HepG2 (cell line): ENCODE measurements at regions not wholly inside any gene's neighbourhood (a gene's known extent, or its start where the extent isn't known, plus 50 kb on each side); places are given as distances from the start of the nearest gene placed in this dataset.

Experiments used
- ATAC-seq: fragments of 200-7000 bp; cut with Tn5 transposase; 3 replicates; pipeline ENCODE4 v1.9.1; 2020; ENCODE audit warnings: mild to moderate bottlenecking, moderate library complexity
- BruUV-seq: library from RNA; stranded (reverse); fragments of 400-500 nt; replicated peaks from 2 replicates; lab custom pipeline; 2021; lab: Mats Ljungman, UMichigan
- CTCF ChIA-PET: fragments of 300-600 bp; formaldehyde crosslinking; extraction: SDS; loops from one replicate; lab custom pipeline; 2021; ENCODE audit warnings: low total read pairs, inconsistent platforms, low intra/inter-chr PET ratio; lab: Yijun Ruan, JAX
- POLR2A ChIA-PET: fragments of 350-600 bp; sonication (Branson Sonifier 250); formaldehyde crosslinking; loops from one replicate; lab custom pipeline; 2020; ENCODE audit warnings: antibody characterized with exemption, inconsistent platforms; lab: Yijun Ruan, JAX
- DNase-seq: peaks from one replicate; pipeline ENCODE4 v3.0.0-alpha.2; 2015; ENCODE audit warnings: low spot score
- FAIRE-seq: peaks from 3 replicates; lab custom pipeline; 2011; peaks lifted over from hg19 to GRCh38; lab: Jason Lieb, UNC
- H2AFZ ChIP-seq: one replicate; pipeline ENCODE4 v1.6.1; 2011; ENCODE audit warnings: low read length, inconsistent platforms
- H3K27ac ChIP-seq: fragments of 300-600 bp; 3 replicates; pipeline ENCODE4 v1.8.0; 2011; ENCODE audit warnings: mixed run types, mild to moderate bottlenecking, mixed read lengths, low read length, inconsistent platforms; ENCODE audit not compliant: insufficient read depth; ENCODE audit errors: extremely low read length
- H3K27me3 ChIP-seq, 2 experiments: fragments of 200-600 bp in 1 of 2; 2 replicates in 1 of 2; 3 replicates in 1 of 2; pipeline versions ENCODE4 v1.6.0 to v1.8.0; 2011; ENCODE audit warnings: low read length in 2 of 2, mild to moderate bottlenecking in 2 of 2, moderate library complexity in 2 of 2, inconsistent platforms in 1 of 2; ENCODE audit not compliant: insufficient read depth in 2 of 2, control insufficient read depth in 1 of 2
- H3K36me3 ChIP-seq, 2 experiments: fragments of 200-600 bp in 1 of 2; replicated peaks in 1 of 2; 2 replicates in 1 of 2; 3 replicates in 1 of 2; pipeline versions ENCODE4 v1.5.1 to v1.8.0; 2011; ENCODE audit warnings: low read length in 2 of 2, inconsistent platforms in 1 of 2; ENCODE audit not compliant: insufficient read depth in 2 of 2, control insufficient read depth in 1 of 2
- H3K4me1 ChIP-seq: 2 replicates; pipeline ENCODE4 v1.5.1; 2012; ENCODE audit warnings: low read length, inconsistent platforms; ENCODE audit not compliant: insufficient read depth
- H3K4me2 ChIP-seq: 2 replicates; pipeline ENCODE4 v1.6.0; 2011; ENCODE audit warnings: low read depth, low read length, inconsistent platforms
- H3K4me3 ChIP-seq, 3 experiments: fragments of 200-600 bp in 1 of 3; sonication (generic), shearing (Covaris generic) in 1 of 3; replicated peaks in 1 of 3; 2 replicates each; pipeline ENCODE4 v1.5.1; 2011 to 2016; ENCODE audit warnings: low read length in 3 of 3, inconsistent platforms in 2 of 3, low read depth in 2 of 3, mild to moderate bottlenecking in 2 of 3, control low read depth in 1 of 3, mixed read lengths in 1 of 3; ENCODE audit not compliant: insufficient read depth in 1 of 3
- H3K79me2 ChIP-seq: one replicate; pipeline ENCODE4 v1.6.1; 2011; ENCODE audit warnings: low read length, inconsistent platforms; ENCODE audit not compliant: insufficient read depth
- H3K9ac ChIP-seq: 2 replicates; pipeline ENCODE4 v1.6.0; 2011; ENCODE audit warnings: mild to moderate bottlenecking, low read depth, low read length, inconsistent platforms; ENCODE audit not compliant: insufficient read depth
- H3K9me3 ChIP-seq: 2 replicates; pipeline ENCODE4 v1.5.1; 2012; ENCODE audit warnings: mild to moderate bottlenecking, low read length
- H4K20me1 ChIP-seq: 2 replicates; pipeline ENCODE4 v1.6.0; 2011; ENCODE audit warnings: inconsistent platforms, mild to moderate bottlenecking, low read length, moderate library complexity; ENCODE audit not compliant: insufficient read depth
- SMAD1 ChIP-seq: sonication (generic); formaldehyde crosslinking; IDR thresholded peaks from 2 replicates; pipeline ENCODE4 v1.4.0; 2020; ENCODE audit warnings: missing genetic modification reagents, low read depth, mild to moderate bottlenecking, borderline replicate concordance
- ZNF878 ChIP-seq: sonication (generic); formaldehyde crosslinking; IDR thresholded peaks from 2 replicates; pipeline ENCODE4 v1.8.1; 2023; ENCODE audit warnings: mild to moderate bottlenecking, missing genetic modification reagents, moderate library complexity
- WGBS: methylation state at CpG from one replicate; pipeline ENCODE4 v1.1.6; 2017; ENCODE audit warnings: low lambda C conversion rate; 5-methylcytosine and 5-hydroxymethylcytosine counted together
- in situ Hi-C: cut with HindIII; loops from 2 replicates; pipeline ENCODE4 v1.10.0; 2017; ENCODE audit warnings: low pct_unique_long_range_greater_than_20kb; ENCODE audit not compliant: extremely low pct_ligation_motif_present
- intact Hi-C: fragments of 100-400 bp; cut with micrococcal nuclease; formaldehyde crosslinking; loops from one replicate; pipeline ENCODE4 v1.10.0; 2022; ENCODE audit not compliant: unreplicated experiment
- TF ChIP-seq, protein P1 (sequence below), 2 experiments: fragments of 450-650 bp in 1 of 2; sonication (generic) in 1 of 2; formaldehyde crosslinking in 1 of 2; IDR thresholded peaks; 2 replicates each; pipeline versions ENCODE4 v1.6.1 to v1.8.0; 2016 to 2022; ENCODE audit warnings: antibody characterized with exemption in 1 of 2, mild to moderate bottlenecking in 1 of 2, missing genetic modification reagents in 1 of 2

DNA sequence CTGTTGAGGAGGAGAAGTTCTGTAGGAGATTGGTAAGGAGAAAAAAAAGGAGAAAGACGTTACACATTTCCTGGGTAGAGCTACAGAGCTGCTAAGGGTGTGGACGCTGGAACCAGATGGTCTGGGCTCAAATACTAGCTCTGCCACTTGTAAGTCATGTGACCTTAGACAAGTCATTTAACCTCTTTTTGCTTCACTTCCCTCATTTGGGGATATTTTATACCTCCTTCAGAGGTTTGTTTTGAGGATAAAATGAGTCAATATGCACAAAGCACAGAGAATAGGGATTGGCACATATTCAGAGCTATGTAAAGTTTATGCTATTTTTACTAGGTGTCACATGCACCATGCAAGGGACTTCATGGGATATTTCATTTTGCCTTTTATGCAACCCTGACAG is 708.8 kb downstream of the DHX35 start (continued):
- TF ChIP-seq, protein P1, sequence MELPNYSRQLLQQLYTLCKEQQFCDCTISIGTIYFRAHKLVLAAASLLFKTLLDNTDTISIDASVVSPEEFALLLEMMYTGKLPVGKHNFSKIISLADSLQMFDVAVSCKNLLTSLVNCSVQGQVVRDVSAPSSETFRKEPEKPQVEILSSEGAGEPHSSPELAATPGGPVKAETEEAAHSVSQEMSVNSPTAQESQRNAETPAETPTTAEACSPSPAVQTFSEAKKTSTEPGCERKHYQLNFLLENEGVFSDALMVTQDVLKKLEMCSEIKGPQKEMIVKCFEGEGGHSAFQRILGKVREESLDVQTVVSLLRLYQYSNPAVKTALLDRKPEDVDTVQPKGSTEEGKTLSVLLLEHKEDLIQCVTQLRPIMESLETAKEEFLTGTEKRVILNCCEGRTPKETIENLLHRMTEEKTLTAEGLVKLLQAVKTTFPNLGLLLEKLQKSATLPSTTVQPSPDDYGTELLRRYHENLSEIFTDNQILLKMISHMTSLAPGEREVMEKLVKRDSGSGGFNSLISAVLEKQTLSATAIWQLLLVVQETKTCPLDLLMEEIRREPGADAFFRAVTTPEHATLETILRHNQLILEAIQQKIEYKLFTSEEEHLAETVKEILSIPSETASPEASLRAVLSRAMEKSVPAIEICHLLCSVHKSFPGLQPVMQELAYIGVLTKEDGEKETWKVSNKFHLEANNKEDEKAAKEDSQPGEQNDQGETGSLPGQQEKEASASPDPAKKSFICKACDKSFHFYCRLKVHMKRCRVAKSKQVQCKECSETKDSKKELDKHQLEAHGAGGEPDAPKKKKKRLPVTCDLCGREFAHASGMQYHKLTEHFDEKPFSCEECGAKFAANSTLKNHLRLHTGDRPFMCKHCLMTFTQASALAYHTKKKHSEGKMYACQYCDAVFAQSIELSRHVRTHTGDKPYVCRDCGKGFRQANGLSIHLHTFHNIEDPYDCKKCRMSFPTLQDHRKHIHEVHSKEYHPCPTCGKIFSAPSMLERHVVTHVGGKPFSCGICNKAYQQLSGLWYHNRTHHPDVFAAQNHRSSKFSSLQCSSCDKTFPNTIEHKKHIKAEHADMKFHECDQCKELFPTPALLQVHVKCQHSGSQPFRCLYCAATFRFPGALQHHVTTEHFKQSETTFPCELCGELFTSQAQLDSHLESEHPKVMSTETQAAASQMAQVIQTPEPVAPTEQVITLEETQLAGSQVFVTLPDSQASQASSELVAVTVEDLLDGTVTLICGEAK (IDR thresholded peaks at IDR 0.05), result no peak
- TF ChIP-seq, protein P1 (CRISPR knock-in tag; IDR thresholded peaks at IDR 0.05), result no peak

DNA sequence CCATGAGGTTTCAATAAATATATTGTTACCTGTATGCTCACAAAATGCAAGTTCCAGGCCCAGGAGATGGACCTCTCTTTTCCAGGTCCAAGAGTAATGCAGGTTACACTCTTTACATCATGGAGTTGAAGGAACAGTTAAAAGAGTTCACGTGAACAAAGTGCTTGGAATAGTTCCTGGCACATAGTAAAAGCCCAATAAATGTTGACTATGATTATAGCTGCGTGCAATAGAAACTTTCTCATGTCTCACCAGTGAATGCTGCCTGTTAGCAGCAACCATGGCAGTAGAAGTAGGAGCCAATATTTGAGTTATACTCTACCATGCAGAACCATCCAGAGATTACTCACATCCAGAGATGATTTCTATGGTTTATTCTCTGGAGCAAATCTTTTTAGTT is 707.5 kb downstream of the DHX35 start:
- H4K20me1 ChIP-seq, result no peaks in the 10 kb centered on the region
- H3K9me3 ChIP-seq, result peaks cover 87% of the 10 kb centered on the region
- no peak for TF ChIP-seq ZNF878 (CRISPR knock-in tag)
- no peak for TF ChIP-seq SMAD1 (CRISPR knock-in tag)
- intact Hi-C loops (no loop called here), in situ Hi-C loops (no loop called here)
- no peaks in the 10 kb centered on the region for H3K4me1 ChIP-seq
- DNase-seq (no peak), FAIRE-seq (no peak), ATAC-seq (no peak)
- H3K4me3 ChIP-seq, result no peak overlapping the region
- BruUV-seq, result no TSS peak
- CTCF ChIA-PET, result no interaction called here
- H3K4me2 ChIP-seq, result no peak overlapping the region
- H3K79me2 ChIP-seq, result no peaks in the 10 kb centered on the region
- 8% methylated on average over 2 of the region's 2 CpGs for WGBS
- H3K9ac ChIP-seq, result no peak overlapping the region
- H2AFZ ChIP-seq, result no peak overlapping the region
- no peak overlapping the region for H3K27ac ChIP-seq
- no peaks in the 10 kb centered on the region for H3K27me3 ChIP-seq
- POLR2A ChIA-PET, result no interaction called here
- no peaks in the 10 kb centered on the region for H3K36me3 ChIP-seq
